Karpas-422 (cell line): ENCODE measurements at regions not wholly inside any gene's neighbourhood (a gene's known extent, or its start where the extent isn't known, plus 50 kb on each side); places are given as distances from the start of the nearest gene placed in this dataset.

Experiments
- DNase-seq: peaks from one replicate; pipeline ENCODE4 v3.0.0-alpha.2; 2015
- H2AFZ ChIP-seq: fragments of 200-600 bp; sonication (generic); 2 replicates; pipeline ENCODE4 v1.6.1; 2014; ENCODE audit warnings: antibody characterized with exemption, low read length, mixed read lengths
- H3K27ac ChIP-seq: fragments of 200-600 bp; sonication (generic); 2 replicates; pipeline ENCODE4 v1.5.1; 2014; ENCODE audit warnings: mild to moderate bottlenecking, low read length, moderate library complexity
- H3K27me3 ChIP-seq: fragments of 200-600 bp; sonication (generic); 2 replicates; pipeline ENCODE4 v1.6.1; 2014; ENCODE audit warnings: low read length, mixed read lengths
- H3K36me3 ChIP-seq: fragments of 200-600 bp; sonication (generic); 2 replicates; pipeline ENCODE4 v1.6.1; 2014; ENCODE audit warnings: low read length, mixed read lengths; ENCODE audit not compliant: insufficient read depth
- H3K4me1 ChIP-seq: fragments of 200-600 bp; sonication (generic); 2 replicates; pipeline ENCODE4 v1.6.1; 2014; ENCODE audit warnings: mild to moderate bottlenecking, low read length, mixed read lengths
- H3K4me2 ChIP-seq: fragments of 200-600 bp; sonication (generic); 2 replicates; pipeline ENCODE4 v1.6.1; 2014; ENCODE audit warnings: low read length, low read depth, mild to moderate bottlenecking; ENCODE audit not compliant: poor library complexity, severe bottlenecking
- H3K4me3 ChIP-seq: fragments of 200-600 bp; sonication (generic); 2 replicates; pipeline ENCODE4 v1.5.1; 2014; ENCODE audit warnings: mild to moderate bottlenecking, antibody characterized with exemption, low read length, mixed read lengths
- H3K79me2 ChIP-seq: fragments of 200-600 bp; sonication (generic); 2 replicates; pipeline ENCODE4 v1.6.1; 2014; ENCODE audit warnings: mild to moderate bottlenecking, low read length, mixed read lengths
- H3K9ac ChIP-seq: fragments of 200-600 bp; sonication (generic); 2 replicates; pipeline ENCODE4 v1.6.0; 2014; ENCODE audit warnings: low read length
- H3K9me2 ChIP-seq: fragments of 200-600 bp; sonication (generic), shearing (Covaris generic); replicated peaks from 2 replicates; pipeline ENCODE4 v1.6.0; 2014; ENCODE audit warnings: mild to moderate bottlenecking, low read length, moderate library complexity; ENCODE audit not compliant: insufficient read depth
- H3K9me3 ChIP-seq: fragments of 300-700, 200-600 bp; sonication (generic); 2 replicates; pipeline ENCODE4 v1.6.1; 2014; ENCODE audit warnings: low read length, mixed read lengths
- H4K20me1 ChIP-seq: fragments of 200-600 bp; sonication (generic); 2 replicates; pipeline ENCODE4 v1.6.1; 2014; ENCODE audit warnings: mild to moderate bottlenecking, antibody characterized with exemption, low read length, low read depth; ENCODE audit not compliant: insufficient read depth

- Histone ChIP-seq H3K9me3 (no peaks in the 10 kb centered on the region), H3K79me2 (no peaks in the 10 kb centered on the region), H3K4me2 (no peak overlapping the region), H3K27me3 (no peaks in the 10 kb centered on the region), H3K27ac (no peak overlapping the region), H4K20me1 (no peaks in the 10 kb centered on the region), H3K4me1 (peaks cover 19% of the 10 kb centered on the region), H3K9me2 (no peaks in the 10 kb centered on the region), H3K4me3 (no peak overlapping the region), H2AFZ (no peak overlapping the region), H3K9ac (no peak overlapping the region), H3K36me3 (no peaks in the 10 kb centered on the region)
- no peak for DNase-seq
Observed at GRCh38 chr2:190119257-190119656, 56.7 kb upstream of the MSTN start.

- Histone ChIP-seq H3K4me1 (peaks cover 16% of the 10 kb centered on the region), H3K4me3 (no peak overlapping the region), H2AFZ (no peak overlapping the region), H3K4me2 (no peak overlapping the region), H3K79me2 (no peaks in the 10 kb centered on the region), H3K9ac (no peak overlapping the region), H3K27me3 (no peaks in the 10 kb centered on the region), H3K9me2 (no peaks in the 10 kb centered on the region), H3K9me3 (no peaks in the 10 kb centered on the region), H3K27ac (no peak overlapping the region), H4K20me1 (no peaks in the 10 kb centered on the region), H3K36me3 (no peaks in the 10 kb centered on the region)
- DNase-seq = no peak
Observed at GRCh38 chr2:190117305-190117704, 54.8 kb upstream of the MSTN start.

- Histone ChIP-seq H3K4me2 (no peak overlapping the region), H2AFZ (no peak overlapping the region), H3K79me2 (no peaks in the 10 kb centered on the region), H3K9me2 (no peaks in the 10 kb centered on the region), H4K20me1 (no peaks in the 10 kb centered on the region), H3K9ac (no peak overlapping the region), H3K27me3 (no peaks in the 10 kb centered on the region), H3K4me3 (no peak overlapping the region), H3K27ac (no peak overlapping the region), H3K4me1 (no peaks in the 10 kb centered on the region), H3K9me3 (no peaks in the 10 kb centered on the region), H3K36me3 (no peaks in the 10 kb centered on the region)
- DNase-seq = no peak
Observed at GRCh38 chr2:190113000-190113399, 50.5 kb upstream of the MSTN start.
